Fibroblast of skin of left biceps (primary cell): ENCODE measurements at regions not wholly inside any gene's neighbourhood (a gene's known extent, or its start where the extent isn't known, plus 50 kb on each side); places are given as distances from the start of the nearest gene placed in this dataset.
"Not testable (repeated sequence)": the region's sequence is repeated elsewhere in the genome, so short reads cannot be mapped to it uniquely, and the experiment has no call there.

Source experiments
- DNase-seq, 2 experiments: peaks; one replicate each; pipeline ENCODE4 v3.0.0-alpha.2; 2013; ENCODE audit warnings: low read depth in 2 of 2

DNA sequence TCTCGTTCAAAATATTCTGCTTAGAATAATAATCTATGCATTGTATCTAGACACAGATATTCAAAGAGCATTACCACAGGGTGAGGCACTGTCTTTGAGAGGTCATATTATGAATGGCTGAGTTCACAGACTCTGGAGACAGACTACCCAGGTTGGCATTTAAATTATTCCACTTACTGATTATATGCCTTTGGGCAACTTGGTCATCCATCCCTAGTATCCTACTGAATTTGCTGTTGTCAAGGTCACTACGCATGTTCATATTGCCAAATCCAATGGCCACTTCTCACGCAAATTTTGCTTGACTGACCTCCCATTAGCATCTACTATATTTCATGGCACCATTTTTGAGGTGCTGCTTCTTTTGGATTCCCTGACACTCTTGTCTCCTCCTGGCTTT lies 498.6 kb upstream of the TLE4 start:
- no peak for DNase-seq

DNA sequence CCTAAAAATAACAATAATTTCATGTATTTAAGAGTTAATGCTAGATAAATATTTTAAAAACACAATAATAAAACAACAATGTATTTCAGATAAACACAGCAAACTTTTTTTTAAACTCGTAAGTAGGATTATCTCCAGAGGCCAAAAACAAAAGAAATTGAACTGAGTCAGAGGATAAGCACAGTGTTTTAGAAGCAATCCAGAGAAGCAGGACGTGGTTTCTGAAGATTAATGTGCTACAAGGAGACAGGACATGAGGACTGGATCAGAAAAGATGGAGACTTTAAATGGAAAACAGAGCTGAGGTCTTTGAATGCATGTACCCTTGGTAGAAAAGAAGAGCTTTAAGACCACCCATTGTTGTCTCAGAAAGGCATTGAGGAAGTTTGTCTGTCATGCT lies 491.2 kb upstream of the TLE4 start:
- DNase-seq = no peak

DNA sequence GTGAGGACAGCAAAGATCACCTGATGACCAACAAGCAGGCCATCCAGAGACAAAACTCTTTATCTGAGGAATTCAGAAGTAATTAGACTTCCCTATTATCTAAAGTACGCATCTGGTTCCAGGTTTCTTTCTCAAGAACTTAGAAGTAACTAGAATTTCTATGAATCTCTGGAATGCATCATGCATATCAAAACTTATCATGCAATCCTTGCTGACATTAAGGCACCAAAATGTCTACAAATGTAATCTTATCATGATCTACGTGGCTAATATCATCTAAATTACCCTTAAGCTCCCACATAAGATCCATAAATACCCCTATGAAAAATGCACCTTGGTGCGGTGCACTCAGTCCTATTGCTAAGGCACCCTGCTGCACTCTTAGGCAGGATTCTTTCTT lies 488.1 kb upstream of the TLE4 start:
- DNase-seq = no peak

- DNase-seq = no peak
Observed at GRCh38 chr9:79087133-79087532, 484.6 kb upstream of the TLE4 start.

GRCh38 chr9:79089054-79089560 lies 482.7 kb upstream of the TLE4 start:
- no peak for DNase-seq

- DNase-seq = not testable (repeated sequence)
Observed at GRCh38 chr9:79089851-79090250, 481.9 kb upstream of the TLE4 start.

GRCh38 chr9:79103257-79103656 lies 468.5 kb upstream of the TLE4 start:
- DNase-seq = not testable (repeated sequence)

- peak in 1 of 2 experiments; percentile 22 for DNase-seq
Observed at GRCh38 chr9:79104216-79104615, 467.5 kb upstream of the TLE4 start.

- no peak for DNase-seq
Observed at GRCh38 chr9:79104951-79105350, 466.8 kb upstream of the TLE4 start.

DNA sequence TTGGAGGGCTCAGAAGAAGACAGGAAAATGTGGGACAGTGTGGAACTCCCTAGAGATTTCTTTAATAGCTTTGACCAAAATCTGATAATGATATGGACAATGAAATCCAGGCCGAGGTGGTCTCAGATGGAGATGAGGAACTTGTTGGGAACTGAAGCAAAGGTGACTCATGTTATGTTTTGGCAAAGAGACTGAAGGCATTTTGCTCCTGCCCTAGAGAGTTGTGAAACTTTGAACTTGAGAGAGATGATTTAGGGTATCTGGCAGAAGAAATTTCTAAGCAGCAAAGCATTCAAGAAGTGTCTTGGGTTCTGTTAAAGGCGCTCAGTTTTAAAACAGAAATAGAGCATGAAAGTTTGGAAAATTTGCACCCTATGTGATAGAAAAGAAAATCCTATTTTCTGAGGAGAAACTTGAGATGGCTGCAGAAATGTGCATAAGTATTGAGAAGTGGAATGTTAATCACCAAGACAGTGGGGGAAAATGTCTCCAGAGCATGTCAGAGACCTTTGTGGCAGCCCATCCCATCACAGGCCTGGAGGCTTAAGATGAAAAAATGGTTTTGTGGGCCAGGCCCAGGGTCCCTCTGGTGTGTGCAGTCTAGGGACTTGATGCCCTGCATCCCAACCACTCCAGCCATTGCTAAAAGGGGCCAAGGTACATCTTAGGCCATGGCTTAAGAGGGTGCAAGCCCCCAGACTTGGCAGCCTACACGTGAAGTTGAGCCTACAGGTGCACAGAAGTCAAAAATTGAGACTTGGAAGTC lies 463.7 kb upstream of the TLE4 start:
- no peak for DNase-seq

GRCh38 chr9:79111653-79112052 lies 460.1 kb upstream of the TLE4 start:
- DNase-seq = no peak

GRCh38 chr9:79115176-79115575 lies 456.6 kb upstream of the TLE4 start:
- DNase-seq = no peak

- no peak for DNase-seq
Observed at GRCh38 chr9:79116041-79116440, 455.7 kb upstream of the TLE4 start.

DNA sequence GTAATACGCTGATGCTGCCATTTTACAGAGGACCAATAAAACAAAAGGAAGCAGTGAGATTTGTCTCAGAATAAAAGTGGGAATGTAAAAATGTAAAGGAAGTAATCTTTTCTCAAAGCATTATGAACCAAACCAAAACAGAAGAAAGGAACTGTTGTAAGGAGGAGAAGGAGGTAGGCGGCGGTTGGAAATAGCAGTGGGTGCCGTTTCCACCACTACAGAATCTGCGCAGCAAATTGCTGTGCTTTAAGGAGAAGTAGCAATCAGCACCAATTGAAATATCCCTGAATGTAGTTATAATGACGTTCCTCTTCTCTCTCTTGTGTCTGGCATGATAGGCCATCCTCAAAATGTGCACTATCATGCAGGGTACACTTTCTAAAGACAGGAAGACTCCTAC lies 455.1 kb upstream of the TLE4 start:
- no peak for DNase-seq

- no peak for DNase-seq
Observed at GRCh38 chr9:79120533-79120932, 451.2 kb upstream of the TLE4 start.

DNA sequence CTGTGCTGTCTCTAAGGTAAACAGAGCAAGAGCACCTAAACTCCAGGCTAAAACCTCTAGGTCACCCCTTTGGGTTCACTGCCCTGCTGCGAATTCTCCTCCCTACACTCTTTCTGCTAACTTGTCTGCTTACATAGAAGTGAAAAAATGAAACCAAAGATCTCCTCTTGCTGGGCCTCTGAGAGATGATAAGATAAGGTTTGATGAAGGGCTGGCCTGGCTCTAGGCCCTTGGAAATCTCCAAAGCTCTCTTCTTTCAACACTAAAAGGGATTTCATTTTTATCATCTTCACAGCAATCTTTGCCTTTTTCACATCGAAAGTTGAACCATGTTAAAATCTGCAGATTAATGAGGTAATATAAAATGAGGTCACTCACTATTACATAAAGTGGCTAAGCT lies 450.8 kb upstream of the TLE4 start:
- no peak for DNase-seq

- DNase-seq = no peak
Observed at GRCh38 chr9:79123415-79123814, 448.4 kb upstream of the TLE4 start.

GRCh38 chr9:79127661-79128060 lies 444.1 kb upstream of the TLE4 start:
- no peak for DNase-seq

DNA sequence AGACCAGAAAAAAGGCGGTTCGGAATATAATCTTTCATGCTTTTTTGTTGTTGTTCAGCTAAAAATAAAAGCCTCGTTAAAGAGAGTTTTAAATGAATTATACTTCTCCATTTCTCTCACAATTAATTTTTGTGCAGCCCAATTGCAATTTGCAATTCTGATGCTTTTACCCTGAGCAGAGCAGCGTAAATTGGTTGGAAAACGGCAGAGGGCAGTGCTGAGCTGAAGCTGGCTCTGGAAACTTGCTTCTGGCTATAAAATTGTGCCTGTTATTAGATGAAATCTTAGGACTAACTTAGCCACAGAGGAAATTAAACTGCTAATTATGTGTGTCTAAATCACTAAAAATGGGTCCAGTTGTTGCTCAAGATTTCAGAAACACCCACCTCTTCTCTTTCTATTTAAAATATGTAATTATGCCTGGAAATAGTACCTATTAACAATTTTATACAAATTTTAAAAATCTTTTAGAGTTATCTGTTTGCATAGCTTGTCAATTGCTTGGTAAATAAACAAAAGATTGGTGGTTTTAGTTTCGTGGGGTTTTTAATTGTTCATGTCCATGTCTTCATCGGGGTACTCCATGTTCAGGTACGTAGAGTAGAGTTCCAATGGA lies 441.8 kb upstream of the TLE4 start:
- DNase-seq = peak; percentile 12 to 25

DNA sequence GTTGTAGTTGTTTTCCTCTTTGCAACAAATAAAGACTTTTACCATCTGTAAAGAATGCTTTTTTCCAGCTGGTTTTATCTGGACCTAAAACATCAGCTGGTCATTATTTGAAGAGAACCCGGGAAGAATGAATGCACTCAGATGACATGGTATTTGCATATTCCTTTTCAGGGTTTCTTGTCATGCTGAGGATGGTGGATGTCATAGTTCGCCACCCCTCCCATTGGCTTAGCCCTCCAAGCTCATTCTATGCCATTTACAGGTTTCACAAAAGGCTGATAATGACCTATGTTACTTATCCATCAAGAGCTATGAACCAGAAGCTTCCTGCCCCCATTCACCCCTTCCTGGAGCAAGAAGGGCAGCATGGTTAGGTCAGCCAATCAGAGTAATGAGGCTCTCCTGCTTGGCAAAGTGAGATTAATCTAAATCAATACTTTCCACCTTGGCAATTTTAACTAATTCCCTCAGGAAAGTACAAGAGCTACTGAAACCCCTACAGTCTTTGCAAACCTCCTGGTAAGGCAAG lies 440.5 kb upstream of the TLE4 start:
- DNase-seq = no peak

GRCh38 chr9:79131824-79132377 lies 439.9 kb upstream of the TLE4 start:
- no peak for DNase-seq

DNA sequence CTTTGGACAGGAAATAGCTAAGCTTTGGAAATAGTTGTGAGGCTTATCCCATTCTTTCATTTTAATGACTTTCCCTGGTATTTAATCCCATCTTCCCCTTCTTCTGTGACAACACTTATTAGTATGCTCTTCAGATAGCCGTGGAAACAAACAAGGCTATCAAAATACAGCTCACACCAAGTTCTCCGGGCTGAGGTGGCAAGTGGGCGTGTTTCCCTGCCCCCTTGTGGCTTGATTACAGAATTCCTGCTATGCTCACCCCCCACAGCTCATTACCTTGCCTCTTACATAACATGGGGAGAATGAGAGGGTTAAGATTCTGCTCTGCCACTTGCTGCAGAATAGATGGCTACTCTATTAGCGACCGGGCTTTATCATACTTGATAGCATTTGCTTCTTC lies 437.1 kb upstream of the TLE4 start:
- no peak for DNase-seq
